WTC11 (cell line): ENCODE measurements at regions not wholly inside any gene's neighbourhood (a gene's known extent, or its start where the extent isn't known, plus 50 kb on each side); places are given as distances from the start of the nearest gene placed in this dataset.

Source experiments
- CTCF ChIP-seq: fragments of 200-600 bp; IDR thresholded peaks from 2 replicates; pipeline ENCODE4 v1.8.0; 2022; ENCODE audit warnings: antibody characterized with exemption
- FOXJ3 ChIP-seq: sonication (generic); formaldehyde crosslinking; IDR thresholded peaks from 2 replicates; pipeline ENCODE4 v1.9.0; 2021; ENCODE audit warnings: missing genetic modification reagents, mild to moderate bottlenecking, borderline replicate concordance
- FOXP1 ChIP-seq: sonication (generic); formaldehyde crosslinking; IDR thresholded peaks from 2 replicates; pipeline ENCODE4 v1.8.0; 2022; ENCODE audit warnings: missing genetic modification reagents, mild to moderate bottlenecking, moderate library complexity, borderline replicate concordance
- MAX ChIP-seq: sonication (generic); formaldehyde crosslinking; IDR thresholded peaks from 2 replicates; pipeline ENCODE4 v1.8.0; 2022; ENCODE audit warnings: mild to moderate bottlenecking, missing genetic modification reagents
- MLX ChIP-seq: sonication (generic); formaldehyde crosslinking; IDR thresholded peaks from 2 replicates; pipeline ENCODE4 v1.8.1; 2023; ENCODE audit warnings: mild to moderate bottlenecking, missing genetic modification reagents, moderate library complexity
- NR2C2 ChIP-seq: sonication (generic); formaldehyde crosslinking; IDR thresholded peaks from 2 replicates; pipeline ENCODE4 v1.8.0; 2022; ENCODE audit warnings: mild to moderate bottlenecking, missing genetic modification reagents
- RELA ChIP-seq: sonication (generic); formaldehyde crosslinking; IDR thresholded peaks from 2 replicates; pipeline ENCODE4 v1.8.1; 2022; ENCODE audit warnings: missing genetic modification reagents, mild to moderate bottlenecking, borderline replicate concordance
- SP1 ChIP-seq: sonication (generic); formaldehyde crosslinking; conservative IDR thresholded peaks from 2 replicates; pipeline ENCODE4 v1.8.1; 2022; ENCODE audit warnings: missing genetic modification reagents
- USF1 ChIP-seq: sonication (generic); formaldehyde crosslinking; IDR thresholded peaks from 2 replicates; pipeline ENCODE4 v1.8.0; 2022; ENCODE audit warnings: mild to moderate bottlenecking, missing genetic modification reagents
- ZNF121 ChIP-seq: sonication (generic); formaldehyde crosslinking; IDR thresholded peaks from 2 replicates; pipeline ENCODE4 v1.8.0; 2023; ENCODE audit warnings: missing genetic modification reagents
- ZNF232 ChIP-seq: sonication (generic); formaldehyde crosslinking; IDR thresholded peaks from 2 replicates; pipeline ENCODE4 v1.8.0; 2022; ENCODE audit warnings: mild to moderate bottlenecking, missing genetic modification reagents
- ZNF263 ChIP-seq: sonication (generic); formaldehyde crosslinking; IDR thresholded peaks from 2 replicates; pipeline ENCODE4 v1.8.1; 2022; ENCODE audit warnings: low read depth, mild to moderate bottlenecking, moderate library complexity, missing genetic modification reagents

- TF ChIP-seq CTCF (no peak), MLX (CRISPR knock-in tag) (no peak), ZNF121 (CRISPR knock-in tag) (no peak), MAX (CRISPR knock-in tag) (no peak), FOXJ3 (CRISPR knock-in tag) (no peak), SP1 (CRISPR knock-in tag) (no peak), ZNF232 (CRISPR knock-in tag) (no peak), USF1 (CRISPR knock-in tag) (no peak), FOXP1 (CRISPR knock-in tag) (no peak), NR2C2 (no peak), RELA (CRISPR knock-in tag) (no peak), ZNF263 (CRISPR knock-in tag) (no peak)
Measured at GRCh38 chr15:31843426-31844055, 186.8 kb upstream of the CHRNA7 start.
